Bronchial epithelial cell (primary cell): ENCODE measurements at regions not wholly inside any gene's neighbourhood (a gene's known extent, or its start where the extent isn't known, plus 50 kb on each side); places are given as distances from the start of the nearest gene placed in this dataset.
"Not testable (repeated sequence)": the region's sequence is repeated elsewhere in the genome, so short reads cannot be mapped to it uniquely, and the experiment has no call there.

ENCODE experiments used
- DNase-seq: peaks from one replicate; pipeline ENCODE4 v3.0.0-alpha.2; 2010; ENCODE audit warnings: low read depth
- FAIRE-seq: peaks from 2 replicates; lab custom pipeline; 2011; peaks lifted over from hg19 to GRCh38; lab: Jason Lieb, UNC
- H3K27me3 ChIP-seq: 2 replicates; pipeline ENCODE4 v1.5.1; 2011; ENCODE audit warnings: low read length; ENCODE audit not compliant: control insufficient read depth, insufficient read depth
- H3K36me3 ChIP-seq: 2 replicates; pipeline ENCODE4 v1.5.1; 2011; ENCODE audit warnings: low read length; ENCODE audit not compliant: control insufficient read depth, insufficient read depth
- H3K4me3 ChIP-seq: 2 replicates; pipeline ENCODE4 v1.5.1; 2011; ENCODE audit warnings: mild to moderate bottlenecking, low read depth, low read length, control low read depth
- CTCF ChIP-seq: IDR thresholded peaks from 2 replicates; pipeline ENCODE4 v1.5.1; 2011; ENCODE audit warnings: mild to moderate bottlenecking, moderate library complexity, low read length, control low read depth, inconsistent platforms; ENCODE audit not compliant: insufficient read depth, severe bottlenecking

GRCh38 chr3:158026236-158026635, 80.0 kb downstream of the SHOX2 start:
- no peak for FAIRE-seq
- TF ChIP-seq CTCF = no peak

GRCh38 chr3:158019897-158020296, 86.3 kb downstream of the SHOX2 start:
- H3K4me3 ChIP-seq, DNase-seq, H3K27me3 ChIP-seq, FAIRE-seq, H3K36me3 ChIP-seq: not testable (repeated sequence)

More at GRCh38 chr3:158026236-158026635, 80.0 kb downstream of the SHOX2 start:
- H3K36me3 ChIP-seq = no peaks in the 10 kb centered on the region
- no peaks in the 10 kb centered on the region for H3K27me3 ChIP-seq
- DNase-seq = no peak
- H3K4me3 ChIP-seq = no peak overlapping the region

GRCh38 chr3:158018462-158018861, 87.8 kb downstream of the SHOX2 start:
- Histone ChIP-seq H3K27me3 (no peaks in the 10 kb centered on the region), H3K4me3 (no peak overlapping the region), H3K36me3 (no peaks in the 10 kb centered on the region)
- TF ChIP-seq CTCF = no peak
- FAIRE-seq (no peak), DNase-seq (no peak)

- Histone ChIP-seq H3K4me3 (no peak overlapping the region), H3K27me3 (no peaks in the 10 kb centered on the region), H3K36me3 (no peaks in the 10 kb centered on the region)
- no peak for TF ChIP-seq CTCF
- no peak for FAIRE-seq
- DNase-seq = no peak
These were observed 93.3 kb downstream of the SHOX2 start for GRCh38 chr3:158012901-158013300.

GRCh38 chr3:158005391-158006100, 100.7 kb downstream of the SHOX2 start:
- TF ChIP-seq CTCF = no peak
- Histone ChIP-seq H3K36me3 (no peaks in the 10 kb centered on the region), H3K27me3 (no peaks in the 10 kb centered on the region), H3K4me3 (no peak overlapping the region)
- DNase-seq (no peak), FAIRE-seq (no peak)

- no peaks in the 10 kb centered on the region for H3K36me3 ChIP-seq
- DNase-seq = peak; percentile 8
- H3K27me3 ChIP-seq = no peaks in the 10 kb centered on the region
- FAIRE-seq = no peak
- TF ChIP-seq CTCF = no peak
- H3K4me3 ChIP-seq = no peak overlapping the region
These were observed 107.0 kb downstream of the SHOX2 start for GRCh38 chr3:157999246-157999645.
